Midbrain (tissue), 1 donor: ENCODE measurements at regions not wholly inside any gene's neighbourhood (a gene's known extent, or its start where the extent isn't known, plus 50 kb on each side); places are given as distances from the start of the nearest gene placed in this dataset.

ENCODE experiments used
- DNase-seq: peaks from one replicate; lab custom pipeline; 2025; lab: John Stamatoyannopoulos, UW

- DNase-seq: no peak
Observed at GRCh38 chr3:110101361-110101760, 764.0 kb upstream of the DPPA4 start.

- DNase-seq: no peak
Observed at GRCh38 chr3:110106805-110107204, 769.5 kb upstream of the DPPA4 start.

GRCh38 chr3:110123946-110124345, 786.6 kb upstream of the DPPA4 start:
- DNase-seq: no peak

GRCh38 chr3:110126065-110126464, 788.7 kb upstream of the DPPA4 start:
- DNase-seq: no peak

- DNase-seq: no peak
Observed at GRCh38 chr3:110133971-110134370, 796.6 kb upstream of the DPPA4 start.

GRCh38 chr3:110139048-110139447, 801.7 kb upstream of the DPPA4 start:
- no peak for DNase-seq

- DNase-seq: no peak
Observed at GRCh38 chr3:110139821-110140220, 802.5 kb upstream of the DPPA4 start.

- DNase-seq: no peak
Observed at GRCh38 chr3:110149763-110150162, 812.4 kb upstream of the DPPA4 start.

GRCh38 chr3:110157221-110157620, 819.9 kb upstream of the DPPA4 start:
- DNase-seq: no peak

- no peak for DNase-seq
Observed at GRCh38 chr3:110164632-110165369, 827.5 kb upstream of the DPPA4 start.

- no peak for DNase-seq
Observed at GRCh38 chr3:110165370-110165743, 828.0 kb upstream of the DPPA4 start.

- DNase-seq: no peak
Observed at GRCh38 chr3:110165753-110166152, 828.4 kb upstream of the DPPA4 start.

GRCh38 chr3:110166791-110167190, 829.4 kb upstream of the DPPA4 start:
- no peak for DNase-seq

GRCh38 chr3:110174908-110175307, 837.6 kb upstream of the DPPA4 start:
- no peak for DNase-seq

GRCh38 chr3:110178965-110179364, 841.6 kb upstream of the DPPA4 start:
- DNase-seq: peak; percentile 28

GRCh38 chr3:110180733-110181132, 843.4 kb upstream of the DPPA4 start:
- DNase-seq: peak; percentile 36

- DNase-seq: no peak
Observed at GRCh38 chr3:110181226-110181625, 843.9 kb upstream of the DPPA4 start.

GRCh38 chr3:110184536-110184935, 847.2 kb upstream of the DPPA4 start:
- no peak for DNase-seq

GRCh38 chr3:110193074-110193473, 855.7 kb upstream of the DPPA4 start:
- DNase-seq: no peak

- DNase-seq: peak; percentile 30
Observed at GRCh38 chr3:110198717-110199587, 861.6 kb upstream of the DPPA4 start.

- DNase-seq: no peak
Observed at GRCh38 chr3:110199588-110199943, 862.2 kb upstream of the DPPA4 start.

GRCh38 chr3:110210086-110210660, 861.4 kb upstream of the NECTIN3 start:
- no peak for DNase-seq

GRCh38 chr3:110226645-110227044, 845.0 kb upstream of the NECTIN3 start:
- DNase-seq: no peak
